Loucy (cell line): ENCODE measurements at regions not wholly inside any gene's neighbourhood (a gene's known extent, or its start where the extent isn't known, plus 50 kb on each side); places are given as distances from the start of the nearest gene placed in this dataset.

Source experiments
- CTCF ChIP-seq: fragments of 200-600 bp; sonication (generic); conservative IDR thresholded peaks from 2 replicates; pipeline ENCODE4 v1.5.1; 2014; ENCODE audit warnings: mild to moderate bottlenecking, antibody characterized with exemption, low read length
- EZH2phosphoT487 ChIP-seq: fragments of 200-600 bp; IDR thresholded peaks from 2 replicates; pipeline ENCODE4 v1.6.1; 2018; ENCODE audit warnings: antibody characterized with exemption, mild to moderate bottlenecking, moderate library complexity, borderline replicate concordance

GRCh38 chr11:59025097-59025496 is 61.0 kb upstream of the GLYATL1B start:
- no peak for TF ChIP-seq CTCF
- TF ChIP-seq EZH2phosphoT487, result no peak
